ENCODE measurements at regions not wholly inside any gene's neighbourhood (a gene's known extent, or its start where the extent isn't known, plus 50 kb on each side); places are given as distances from the start of the nearest gene placed in this dataset.

- Mint-ChIP-seq H3K4me3 (ENCODE audit: unreplicated experiment) (no peak overlapping the region), H3K36me3 (ENCODE audit: unreplicated experiment) (no peaks in the 10 kb centered on the region), H3K4me1 (ENCODE audit: unreplicated experiment) (peaks cover 29% of the 10 kb centered on the region), H3K27ac (ENCODE audit: unreplicated experiment) (no peak overlapping the region), H3K27me3 (ENCODE audit: unreplicated experiment) (no peaks in the 10 kb centered on the region), H3K9me3 (ENCODE audit: unreplicated experiment) (no peaks in the 10 kb centered on the region)
- TF ChIP-seq CTCF (IDR thresholded peaks at IDR 0.05), result no peak
- DNase-seq (ENCODE audit: extremely low spot score, unreplicated experiment), result no peak
These were observed 294.7 kb upstream of the MAF start for GRCh38 chr16:79895053-79895916.

DNA sequence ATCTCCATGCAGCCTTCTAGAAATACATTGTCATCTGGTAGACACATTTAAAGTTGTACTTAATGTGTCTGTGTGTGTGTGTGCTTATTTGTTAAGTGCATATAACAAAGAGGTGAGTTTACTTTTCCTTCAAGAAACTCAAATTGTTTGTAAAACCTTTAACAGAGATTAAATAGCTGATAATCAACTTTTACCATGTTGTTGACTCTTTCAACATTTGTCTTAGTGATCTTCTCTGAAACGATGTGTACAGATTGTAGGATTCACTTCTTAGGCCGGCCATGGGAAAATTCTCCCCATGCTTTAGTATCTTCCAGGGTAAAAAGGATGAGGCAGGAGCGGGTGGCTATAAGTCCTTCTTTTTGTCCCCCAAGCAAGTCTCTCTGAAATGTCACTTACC, 292.9 kb upstream of the MAF start:
- Mint-ChIP-seq H3K27me3 (ENCODE audit: unreplicated experiment) (no peaks in the 10 kb centered on the region), H3K9me3 (ENCODE audit: unreplicated experiment) (no peaks in the 10 kb centered on the region), H3K36me3 (ENCODE audit: unreplicated experiment) (no peaks in the 10 kb centered on the region), H3K4me1 (ENCODE audit: unreplicated experiment) (peaks cover 14% of the 10 kb centered on the region), H3K27ac (ENCODE audit: unreplicated experiment) (no peak overlapping the region), H3K4me3 (ENCODE audit: unreplicated experiment) (no peak overlapping the region)
- no peak for DNase-seq (ENCODE audit: extremely low spot score, unreplicated experiment)
- no peak for TF ChIP-seq CTCF (IDR thresholded peaks at IDR 0.05)

- DNase-seq (ENCODE audit: extremely low spot score, unreplicated experiment), result no peak
- Mint-ChIP-seq H3K36me3 (ENCODE audit: unreplicated experiment) (no peaks in the 10 kb centered on the region), H3K27me3 (ENCODE audit: unreplicated experiment) (no peaks in the 10 kb centered on the region), H3K4me3 (ENCODE audit: unreplicated experiment) (no peak overlapping the region), H3K27ac (ENCODE audit: unreplicated experiment) (no peak overlapping the region), H3K4me1 (ENCODE audit: unreplicated experiment) (peaks cover 3% of the 10 kb centered on the region), H3K9me3 (ENCODE audit: unreplicated experiment) (no peaks in the 10 kb centered on the region)
- TF ChIP-seq CTCF (IDR thresholded peaks at IDR 0.05), result no peak
These were observed 291.7 kb upstream of the MAF start for GRCh38 chr16:79892278-79892677.

DNA sequence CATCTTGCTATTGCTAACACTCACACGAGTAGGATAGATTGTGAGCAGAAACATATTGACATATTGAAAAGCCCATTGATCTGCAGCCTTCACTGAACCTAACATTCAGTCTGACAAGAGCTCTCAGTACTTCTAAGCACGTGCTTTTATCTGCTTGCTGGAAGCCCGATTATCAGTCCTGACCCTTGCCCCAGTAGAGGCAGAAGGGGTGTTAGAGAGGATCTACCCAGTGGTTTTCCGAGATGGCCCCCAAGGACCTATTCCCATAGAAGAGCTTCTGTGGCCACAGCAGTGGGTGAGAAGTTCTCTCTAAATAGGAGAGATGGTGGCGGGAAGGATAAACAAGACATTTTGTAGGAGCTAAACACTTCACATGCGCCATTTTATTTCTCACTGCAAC, 290.9 kb upstream of the MAF start:
- Mint-ChIP-seq H3K9me3 (ENCODE audit: unreplicated experiment) (no peaks in the 10 kb centered on the region), H3K36me3 (ENCODE audit: unreplicated experiment) (no peaks in the 10 kb centered on the region), H3K4me3 (ENCODE audit: unreplicated experiment) (no peak overlapping the region), H3K27ac (ENCODE audit: unreplicated experiment) (no peak overlapping the region), H3K27me3 (ENCODE audit: unreplicated experiment) (no peaks in the 10 kb centered on the region), H3K4me1 (ENCODE audit: unreplicated experiment) (no peaks in the 10 kb centered on the region)
- no peak for TF ChIP-seq CTCF (IDR thresholded peaks at IDR 0.05)
- DNase-seq (ENCODE audit: extremely low spot score, unreplicated experiment), result no peak

DNA sequence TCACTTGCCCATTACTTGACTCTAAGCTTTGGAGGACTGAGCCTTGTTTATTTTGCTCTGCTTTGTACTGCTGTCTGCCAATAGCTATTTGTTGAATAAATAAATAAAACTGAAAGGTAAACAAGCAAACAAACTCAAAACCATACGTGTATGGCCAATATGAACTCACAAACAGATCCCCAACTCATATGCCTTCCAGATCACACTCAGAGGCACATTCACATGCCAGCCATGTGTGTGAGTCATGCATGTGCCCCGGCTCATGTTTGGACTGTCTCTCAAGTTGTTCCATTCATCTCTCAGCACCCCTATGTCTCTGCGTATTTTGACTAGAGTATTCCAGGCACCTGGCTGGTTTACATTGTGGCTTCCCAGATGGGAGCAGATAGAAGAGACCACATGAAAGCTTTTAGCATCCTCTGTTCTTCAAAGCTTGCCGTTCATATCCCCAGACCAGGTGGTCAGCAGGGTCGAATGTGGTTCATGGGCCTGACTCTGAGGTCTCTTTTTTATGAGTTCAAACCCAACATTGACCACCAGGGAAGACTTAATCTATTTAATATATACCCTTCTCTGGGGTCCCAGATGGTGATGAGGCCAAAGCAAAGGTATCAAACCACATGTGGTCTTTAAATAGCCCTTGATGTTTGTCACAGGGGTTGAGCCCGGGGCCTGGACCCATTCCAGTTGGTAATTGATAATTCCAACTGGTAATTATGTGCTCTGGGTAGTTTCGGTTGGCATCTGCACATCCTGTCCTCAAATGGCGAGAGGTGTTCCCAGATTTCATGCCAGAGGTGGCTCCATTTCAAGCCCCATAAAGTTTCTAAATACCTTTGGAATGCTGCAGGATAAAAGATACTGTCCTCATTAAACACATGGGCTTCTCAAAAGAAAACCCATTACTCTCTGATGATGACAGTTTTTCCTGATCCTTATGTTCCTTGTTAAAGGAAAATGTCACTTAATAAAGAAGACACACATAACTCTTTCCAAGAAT, 287.3 kb upstream of the MAF start:
- DNase-seq (ENCODE audit: extremely low spot score, unreplicated experiment), result no peak
- no peaks in the 10 kb centered on the region for H3K36me3 Mint-ChIP-seq (ENCODE audit: unreplicated experiment)
- H3K4me3 Mint-ChIP-seq (ENCODE audit: unreplicated experiment), result no peak overlapping the region
- no peak overlapping the region for H3K27ac Mint-ChIP-seq (ENCODE audit: unreplicated experiment)
- no peaks in the 10 kb centered on the region for H3K9me3 Mint-ChIP-seq (ENCODE audit: unreplicated experiment)
- no peaks in the 10 kb centered on the region for H3K4me1 Mint-ChIP-seq (ENCODE audit: unreplicated experiment)
- no peak for TF ChIP-seq CTCF (IDR thresholded peaks at IDR 0.05)
- no peaks in the 10 kb centered on the region for H3K27me3 Mint-ChIP-seq (ENCODE audit: unreplicated experiment)

All from osteocyte (in vitro differentiated cells).